ENCODE measurements at regions not wholly inside any gene's neighbourhood (a gene's known extent, or its start where the extent isn't known, plus 50 kb on each side); places are given as distances from the start of the nearest gene placed in this dataset.

DNA sequence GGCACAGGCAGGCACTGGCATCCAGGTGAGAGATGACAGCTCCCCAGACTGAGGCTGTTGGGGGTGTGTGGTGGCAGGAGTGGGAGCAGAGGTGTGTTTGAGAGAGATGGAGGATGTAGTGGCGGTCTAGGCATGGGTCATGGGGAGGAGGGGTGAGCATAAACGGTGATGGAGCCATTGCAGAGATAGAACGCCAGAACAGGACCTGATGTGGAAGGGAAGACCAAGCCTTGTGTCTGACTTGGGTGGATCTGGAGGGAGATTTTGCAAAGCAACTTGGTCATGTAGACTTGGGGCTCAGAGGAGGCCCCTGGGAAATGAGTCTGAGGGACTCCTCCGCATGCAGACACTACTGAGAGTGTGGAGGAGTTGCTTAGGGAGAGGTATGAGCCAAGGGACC lies 50.0 kb upstream of the CLDN5 start:
- DNase-seq: no peak

DNA sequence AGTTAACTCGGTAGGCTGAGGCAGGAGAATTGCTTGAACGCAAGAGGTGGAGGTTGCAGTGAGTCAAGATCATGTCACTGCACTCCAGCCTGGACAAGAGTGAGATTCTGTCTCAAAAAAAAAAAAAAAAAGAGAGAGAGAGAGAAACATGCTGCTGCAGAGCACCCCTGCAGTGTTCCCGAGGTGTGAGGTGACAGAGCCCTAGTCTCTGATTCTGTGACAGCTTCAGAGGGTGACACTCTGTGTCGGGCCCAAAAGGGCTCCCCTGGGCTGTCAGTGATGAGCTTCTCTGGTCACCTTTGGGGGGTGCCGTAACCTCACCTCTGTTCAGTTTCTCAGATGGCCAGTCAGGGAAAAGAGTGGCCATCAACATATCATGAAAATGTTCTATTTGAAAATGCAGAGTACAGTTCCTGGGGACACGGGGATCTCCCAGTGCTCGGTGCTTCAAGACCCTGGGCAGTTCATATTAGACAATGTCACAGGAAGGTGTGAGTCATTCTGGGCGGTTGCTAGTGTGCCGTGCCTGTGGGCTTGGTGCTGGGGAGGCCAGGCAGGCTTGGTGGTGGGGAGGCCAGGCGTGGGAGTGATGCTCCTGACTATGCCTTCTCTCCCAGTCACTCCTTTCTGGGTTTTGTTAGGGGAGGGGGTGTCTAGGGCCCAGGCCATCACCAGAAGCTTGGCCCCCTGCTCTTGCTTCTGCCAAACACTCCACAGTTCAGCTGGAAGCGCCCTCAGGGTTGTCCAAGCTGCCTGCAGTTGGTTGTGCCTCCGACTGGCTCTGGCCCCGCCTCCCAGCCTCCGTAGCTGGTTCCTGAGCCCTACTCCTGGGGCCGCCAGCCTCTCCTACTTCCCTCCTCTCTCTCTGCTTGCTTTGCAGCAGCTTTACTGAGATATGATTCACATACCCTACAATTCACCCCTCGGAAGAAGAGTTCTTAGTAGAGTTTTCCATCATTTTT lies 52.5 kb upstream of the CLDN5 start:
- DNase-seq: no peak

DNA sequence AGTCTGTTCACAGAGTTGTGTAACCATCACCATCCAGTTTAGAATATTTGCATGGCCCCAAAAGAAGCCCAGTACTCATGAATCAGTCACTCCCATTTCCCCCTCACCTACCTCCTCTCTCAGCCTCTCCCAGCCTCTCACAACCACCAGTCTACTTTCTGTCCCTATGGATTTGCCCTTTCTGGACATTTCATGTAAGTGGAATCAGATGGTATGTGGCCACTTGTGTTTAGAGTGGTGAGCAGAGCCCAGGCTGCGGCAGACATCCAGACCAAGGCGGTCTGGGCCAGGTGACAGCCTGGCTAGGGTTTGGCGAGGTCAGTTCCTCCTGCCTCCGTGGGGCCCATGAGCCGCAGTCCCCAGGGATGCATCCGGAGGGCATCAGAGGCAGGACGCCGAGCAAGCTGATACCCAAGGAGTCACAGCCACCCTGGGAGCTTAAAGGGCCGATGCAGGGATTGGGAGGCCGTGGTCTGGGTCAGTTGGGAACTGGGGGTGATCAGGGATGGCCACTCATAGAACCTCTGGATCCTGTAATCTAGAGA lies 53.3 kb upstream of the CLDN5 start:
- no peak for DNase-seq

DNA sequence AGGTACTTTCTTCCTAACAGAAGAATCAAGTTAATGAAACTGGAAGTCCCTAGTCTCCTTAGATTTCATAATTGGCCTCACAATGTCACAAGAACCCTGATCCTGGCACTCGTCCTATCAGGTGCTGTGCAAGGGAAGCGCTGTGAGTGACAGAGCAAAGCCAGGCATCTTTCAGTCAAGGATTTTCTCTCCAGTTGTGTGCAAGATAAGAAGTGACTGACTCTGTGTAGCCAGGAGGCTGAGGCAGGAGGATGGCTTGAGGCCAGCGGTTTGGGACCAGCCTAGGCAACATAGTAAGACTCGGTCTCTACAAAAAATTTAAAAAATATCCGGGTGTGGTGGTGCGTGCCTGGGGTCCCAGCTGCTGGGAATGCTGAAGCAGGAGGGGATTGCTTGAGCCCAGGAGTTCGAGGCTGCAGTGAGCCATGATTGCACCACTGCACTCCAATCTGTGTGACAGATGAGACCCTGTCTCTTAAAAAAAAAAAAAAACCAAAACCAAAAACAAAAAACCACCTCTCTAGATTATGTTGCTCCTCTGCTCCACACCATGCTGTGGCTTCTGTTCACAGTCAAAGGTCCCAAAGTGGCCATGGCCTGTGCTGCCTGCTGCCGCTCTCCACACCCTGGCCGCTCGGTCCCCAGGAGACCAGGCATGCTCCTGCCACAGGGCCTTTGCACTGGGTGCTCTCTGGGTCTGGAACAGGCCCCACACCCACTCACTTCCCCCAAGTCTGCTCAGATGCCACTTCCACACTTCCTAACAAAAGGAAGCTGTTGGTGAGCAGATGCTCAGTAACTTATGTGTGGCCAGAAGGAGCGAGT lies 54.2 kb upstream of the CLDN5 start:
- no peak for DNase-seq

DNA sequence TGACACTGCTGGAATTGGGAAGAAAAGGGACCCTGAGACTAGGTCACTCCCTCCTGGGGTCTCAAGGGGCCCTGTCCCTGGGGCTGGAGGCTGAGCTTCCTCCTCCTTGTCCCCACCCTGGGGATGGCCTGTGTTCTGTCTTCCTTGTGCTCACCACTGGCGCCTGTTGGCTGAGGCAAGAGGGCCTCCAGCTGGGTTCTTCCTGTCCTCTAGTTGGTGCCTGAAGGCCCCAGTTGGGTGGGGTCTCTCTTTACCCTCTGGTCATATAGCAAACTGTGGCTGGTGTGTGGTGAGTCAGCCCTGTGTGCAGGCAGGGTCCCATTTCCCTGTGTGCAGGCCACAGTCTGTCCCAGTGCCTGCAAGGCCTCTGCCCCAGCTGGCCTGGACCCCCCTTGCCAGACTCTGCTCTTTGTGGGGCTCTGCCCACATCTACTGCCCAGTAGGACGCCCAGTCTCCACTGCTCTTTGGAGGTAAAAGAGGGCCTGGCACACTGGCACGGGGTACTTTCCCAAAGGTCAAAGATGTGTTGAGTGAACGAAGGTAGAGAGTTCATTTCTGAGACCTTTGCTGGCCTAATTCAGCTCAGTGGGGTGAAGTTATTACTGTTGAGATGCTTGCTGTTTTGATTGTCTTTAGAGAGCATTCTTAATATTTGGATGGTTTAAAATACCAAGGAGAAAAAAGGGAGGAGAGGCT lies 55.1 kb upstream of the CLDN5 start:
- DNase-seq: no peak

DNA sequence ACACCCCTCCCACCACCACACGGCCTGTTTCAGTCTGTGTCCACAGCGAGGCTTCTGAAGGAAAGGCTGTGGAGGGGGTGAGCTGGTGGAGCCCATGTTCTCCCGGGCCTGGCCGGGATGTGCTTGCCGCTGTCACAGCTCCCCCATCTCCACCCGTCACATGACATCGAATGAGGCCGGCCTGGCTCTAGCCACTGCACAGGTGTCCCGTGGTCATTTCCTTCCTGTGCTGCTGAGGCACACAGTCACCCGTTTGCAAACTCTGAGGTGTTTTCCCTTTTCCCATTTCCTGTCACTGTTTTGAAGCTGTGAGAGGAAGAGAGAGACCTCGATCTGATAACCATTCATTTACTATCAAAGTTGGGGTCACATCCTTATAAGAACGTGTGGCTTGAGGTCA lies 55.7 kb upstream of the CLDN5 start:
- DNase-seq: no peak

DNA sequence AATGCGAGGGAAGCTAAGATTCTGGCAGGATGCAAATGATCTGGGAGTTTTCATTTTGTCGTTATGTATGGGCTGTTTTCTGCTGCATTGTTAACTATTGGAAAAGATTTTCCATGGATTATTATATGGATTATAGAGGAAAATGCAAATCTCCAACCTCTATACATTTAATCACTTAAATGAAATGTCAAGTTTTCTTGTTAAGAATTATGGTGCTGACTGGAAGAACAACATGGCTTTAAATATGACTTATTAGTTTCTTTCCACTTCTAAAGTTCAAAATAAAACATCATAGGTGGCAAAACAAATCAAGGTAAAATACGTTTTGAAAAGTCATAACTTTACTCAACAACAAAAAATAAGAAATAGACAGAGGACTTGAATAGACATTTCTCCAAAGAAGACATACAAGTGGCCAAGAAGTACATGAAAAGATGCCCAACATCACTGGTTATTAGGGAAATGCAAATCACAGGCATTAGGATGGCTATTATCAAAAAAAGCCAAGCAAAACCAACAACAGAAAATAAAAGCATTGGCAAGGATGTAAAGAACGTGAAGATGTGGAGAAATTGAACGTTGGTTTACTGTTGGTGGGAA lies 56.2 kb upstream of the CLDN5 start:
- DNase-seq: no peak

DNA sequence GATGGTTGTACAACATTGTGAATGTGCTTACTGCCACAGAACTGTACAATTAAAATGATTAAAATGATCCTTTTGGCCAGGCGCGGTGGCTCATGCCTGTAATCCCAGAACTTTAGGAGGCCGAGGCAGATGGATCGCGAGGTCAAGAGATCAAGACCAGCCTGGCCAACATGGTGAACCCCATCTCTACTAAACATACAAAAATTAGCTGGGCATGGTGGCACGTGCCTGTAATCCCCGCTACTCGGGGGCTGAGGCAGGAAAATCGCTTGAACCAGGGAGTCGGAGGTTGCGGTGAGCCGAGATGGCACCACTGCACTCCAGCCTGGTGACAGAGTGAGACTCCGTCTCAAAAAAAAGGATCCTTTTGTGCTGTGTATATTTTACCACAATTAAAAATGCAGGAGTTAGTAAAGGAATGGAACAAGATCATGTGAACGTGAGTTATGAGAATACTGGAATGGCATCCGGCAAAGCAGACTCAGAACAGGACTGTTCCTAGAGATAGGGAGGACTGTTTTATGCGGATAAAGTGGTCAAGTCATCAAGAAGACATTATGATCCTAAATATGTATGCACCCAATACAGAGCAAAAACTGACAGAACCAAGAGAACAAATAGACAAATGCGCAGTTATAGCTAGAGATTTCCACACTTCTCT lies 58.0 kb upstream of the CLDN5 start:
- no peak for DNase-seq

DNA sequence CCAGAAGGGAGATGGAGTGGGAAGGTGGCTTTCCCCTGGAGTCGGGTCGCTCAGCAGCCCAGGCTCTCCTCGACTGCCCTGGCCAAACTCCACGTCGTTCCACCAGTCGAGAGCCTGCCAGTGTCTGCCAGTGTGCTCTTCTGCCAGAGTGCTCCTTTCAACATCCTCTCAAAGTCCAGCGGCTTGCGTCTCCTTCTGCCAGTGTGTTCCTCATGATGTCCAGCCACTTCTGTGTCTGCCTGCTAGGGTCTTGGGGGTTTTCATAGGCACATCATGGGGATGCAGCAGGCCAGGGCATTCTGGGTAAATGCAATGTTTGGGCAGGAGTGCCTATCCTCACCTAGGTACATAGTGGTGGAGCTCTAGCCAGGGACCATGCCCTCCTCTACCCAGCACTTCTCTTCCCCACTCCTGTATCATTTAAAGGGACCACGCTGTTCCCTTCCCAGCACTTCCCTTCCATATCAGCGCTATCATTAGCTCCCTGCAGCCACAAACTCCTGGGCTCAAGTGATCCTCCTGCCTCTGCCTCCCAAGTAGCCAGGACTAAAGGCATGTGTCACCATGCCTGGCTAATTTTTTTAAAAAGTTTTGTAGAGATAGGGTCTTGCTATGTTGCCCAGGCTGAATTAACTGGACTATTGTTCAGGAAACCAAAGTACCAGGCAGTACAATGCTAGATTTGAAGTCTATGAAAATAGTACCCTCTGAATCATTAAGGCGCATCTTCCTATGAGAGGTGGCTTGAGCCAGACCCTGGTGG lies 62.9 kb upstream of the CLDN5 start:
- DNase-seq: no peak

DNA sequence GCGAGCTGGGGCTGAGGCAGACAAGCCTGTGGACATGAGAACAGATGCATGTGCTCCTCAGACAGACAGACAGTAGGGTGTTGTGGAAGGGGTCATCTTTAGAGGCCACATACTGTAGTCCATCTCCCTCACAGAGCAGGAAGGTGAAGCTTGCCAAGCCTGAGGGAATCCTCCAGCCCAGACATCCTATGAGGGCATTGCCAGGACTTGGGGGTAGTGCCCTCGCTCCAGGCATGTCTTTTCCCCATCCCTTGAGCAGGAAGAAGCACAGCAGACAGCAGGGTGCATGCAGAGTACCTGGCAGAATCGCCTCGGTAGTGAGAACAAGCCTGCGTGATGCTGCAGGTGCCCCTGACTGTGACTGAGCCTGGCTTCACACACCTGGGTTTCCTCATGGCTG lies 66.5 kb upstream of the CLDN5 start:
- no peak for DNase-seq

DNA sequence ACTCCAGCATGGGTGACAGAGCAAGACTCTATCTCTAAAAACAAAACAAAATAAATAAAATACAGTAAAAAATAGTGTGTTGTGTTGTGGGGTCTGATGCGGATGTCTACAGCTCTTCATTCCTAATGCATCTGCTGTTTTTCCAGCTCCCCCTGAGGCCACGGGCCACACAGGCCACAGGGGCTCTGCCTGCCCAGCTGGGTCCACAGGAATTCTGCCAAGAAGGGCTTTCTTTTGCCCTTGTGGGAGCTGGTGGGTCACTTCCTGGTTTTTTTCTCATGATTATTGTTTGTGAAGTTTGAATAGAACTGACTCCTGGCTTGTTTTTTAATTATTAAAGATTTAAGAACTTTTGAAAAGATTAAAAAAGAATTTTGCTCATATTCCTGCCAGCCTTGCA lies 67.4 kb upstream of the CLDN5 start:
- DNase-seq: no peak

DNA sequence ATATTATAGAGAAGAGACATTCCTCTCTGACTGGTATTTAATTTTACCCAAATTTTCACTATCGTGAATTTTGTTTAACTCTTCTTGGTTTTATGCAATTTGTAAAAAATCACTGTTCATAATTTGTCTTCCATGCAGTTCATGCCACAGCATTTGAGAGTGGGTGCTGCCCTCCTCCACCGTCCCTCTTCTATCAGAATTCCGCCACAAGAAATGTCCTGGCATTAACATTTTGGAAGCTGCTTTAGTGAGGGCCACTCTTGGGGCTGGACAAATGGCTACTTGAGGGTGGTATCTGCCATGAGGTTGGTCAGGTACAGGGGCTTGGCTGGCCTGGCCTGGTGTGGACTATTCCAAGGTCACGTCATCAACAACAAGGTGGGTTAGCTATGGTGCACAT lies 68.3 kb upstream of the CLDN5 start:
- no peak for DNase-seq

DNA sequence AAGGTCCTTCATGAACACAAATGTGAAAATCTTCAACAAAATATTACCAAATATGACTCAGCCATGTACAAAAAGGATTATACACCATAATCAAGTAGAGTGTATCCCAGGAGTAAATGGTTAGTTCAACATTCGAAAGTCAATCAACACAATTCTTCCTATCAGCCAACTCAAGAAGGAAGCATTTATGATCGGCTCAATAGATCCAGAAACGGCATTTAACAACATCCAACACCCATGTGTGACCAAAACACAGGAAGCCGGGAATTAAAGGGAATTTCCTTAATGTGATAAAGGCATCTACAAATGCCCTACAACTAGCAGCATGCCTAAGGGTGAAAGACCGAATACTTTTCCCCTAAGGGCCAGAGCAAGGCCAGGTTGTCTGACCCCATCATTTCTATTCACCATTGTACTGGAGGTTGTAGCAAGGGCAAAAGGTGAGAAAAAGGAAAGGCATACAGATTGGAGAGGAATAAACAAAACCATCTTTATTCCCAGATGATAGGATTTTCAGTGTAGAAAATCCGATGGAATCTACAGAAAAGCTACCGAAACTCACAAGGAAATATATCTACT lies 69.9 kb upstream of the CLDN5 start:
- DNase-seq: no peak

DNA sequence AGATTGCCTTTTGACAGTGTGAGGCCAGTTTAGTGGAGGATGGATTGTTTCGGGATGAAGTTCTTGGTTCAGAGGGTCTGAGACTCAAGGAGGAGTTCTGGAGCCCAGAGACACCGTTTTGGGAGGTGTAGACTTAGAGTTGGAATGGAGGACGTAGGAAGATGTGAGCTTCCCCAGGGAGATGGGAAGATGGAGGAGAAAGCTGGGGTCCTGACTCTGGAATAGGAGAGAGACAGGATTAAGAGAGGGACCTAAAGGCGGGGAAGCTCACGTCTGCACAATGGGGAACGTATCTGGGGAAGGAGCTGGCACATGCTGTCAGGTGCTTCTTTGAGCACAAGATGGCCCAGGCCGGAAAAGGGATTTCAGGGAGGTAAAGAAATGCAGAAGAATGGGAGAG lies 71.3 kb upstream of the CLDN5 start:
- no peak for DNase-seq

DNA sequence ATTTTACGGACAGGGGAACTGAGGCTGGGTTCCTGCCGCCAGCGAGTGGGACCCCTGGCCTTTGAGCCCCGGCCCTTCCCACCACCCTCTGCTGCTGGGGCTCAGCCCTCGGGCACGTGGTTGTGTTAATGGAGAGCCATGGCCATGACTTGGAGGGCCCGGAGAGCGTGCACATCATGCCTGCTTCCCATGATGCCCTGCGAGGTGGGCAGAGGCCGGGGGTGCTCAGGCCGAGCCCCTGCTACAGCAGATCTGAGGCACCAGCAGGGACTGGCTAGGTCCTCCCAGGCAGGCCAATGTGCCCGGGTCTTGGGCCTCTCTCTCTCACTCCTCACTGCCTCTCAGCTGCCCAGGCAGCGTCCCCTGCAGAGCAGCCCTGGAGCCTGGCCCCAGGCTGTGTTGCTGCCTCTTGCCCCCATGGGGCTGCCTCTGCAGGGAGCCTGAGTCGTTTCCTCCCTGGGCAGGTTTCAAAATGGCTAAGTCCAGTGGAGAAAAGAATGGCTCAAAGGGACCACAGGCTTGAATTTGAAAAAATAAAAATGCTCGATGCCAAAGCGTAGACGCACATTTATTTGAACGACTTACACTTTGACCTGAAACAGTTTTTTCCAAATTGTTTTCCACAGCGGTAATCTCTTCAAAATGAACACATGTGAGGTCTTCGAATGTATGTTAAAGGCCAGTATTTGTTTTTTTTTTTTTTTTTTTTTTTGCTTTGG lies 72.6 kb upstream of the CLDN5 start:
- DNase-seq: no peak

DNA sequence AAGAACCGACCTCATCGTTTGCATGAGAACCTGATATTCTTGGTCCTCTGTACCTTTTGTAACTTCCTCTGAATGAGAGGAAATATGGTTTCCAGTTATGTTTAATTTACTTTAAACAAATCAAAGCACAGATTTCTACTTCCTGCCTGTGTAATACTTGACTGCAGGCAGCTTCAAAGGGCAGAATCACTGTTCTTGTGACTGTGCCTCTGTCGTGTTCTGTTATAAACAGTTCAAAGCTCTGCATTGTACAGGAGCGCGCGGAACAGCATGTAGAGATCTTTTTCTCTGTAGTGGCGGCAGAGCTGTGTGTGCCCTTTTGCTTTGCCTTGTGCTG lies 73.2 kb upstream of the CLDN5 start:
- no peak for DNase-seq

DNA sequence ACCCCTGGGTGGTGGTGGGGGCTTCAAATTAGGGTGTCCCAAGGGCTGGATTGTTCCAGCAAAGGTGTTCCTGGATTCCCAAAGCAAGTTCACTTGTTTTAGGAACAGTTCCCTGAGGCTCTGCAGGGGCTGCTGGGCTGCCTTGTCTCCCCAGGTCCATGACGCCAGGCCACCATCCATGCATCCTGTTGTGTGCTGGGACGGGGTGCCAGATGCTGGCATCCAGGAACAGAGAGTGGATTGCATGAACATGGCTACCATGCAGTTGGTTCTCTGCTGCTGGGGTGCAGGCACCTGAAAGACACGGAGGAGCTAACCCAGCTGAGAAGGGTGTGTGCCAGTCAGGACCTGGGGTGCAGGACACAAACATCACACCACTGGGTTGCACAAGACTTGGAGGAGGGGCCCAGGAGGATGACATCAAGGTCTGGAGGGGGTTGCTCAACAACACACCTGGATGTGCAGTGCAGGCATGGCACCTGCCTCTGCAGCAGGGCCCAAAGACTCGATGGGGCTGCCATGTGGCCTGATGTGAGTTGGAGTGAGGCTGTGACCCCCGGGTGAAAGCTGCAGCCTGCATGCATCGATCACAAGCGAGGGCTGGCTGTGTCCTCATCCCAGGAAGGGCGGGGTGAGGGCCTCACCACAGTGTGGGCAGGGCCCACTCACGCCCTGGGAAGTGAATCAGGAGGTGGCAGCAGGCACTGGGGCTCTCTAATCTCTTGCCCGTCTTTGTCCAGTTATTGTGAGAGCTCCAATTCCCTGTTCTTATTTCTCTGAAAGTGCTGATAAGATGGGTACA lies 74.0 kb upstream of the CLDN5 start:
- no peak for DNase-seq

DNA sequence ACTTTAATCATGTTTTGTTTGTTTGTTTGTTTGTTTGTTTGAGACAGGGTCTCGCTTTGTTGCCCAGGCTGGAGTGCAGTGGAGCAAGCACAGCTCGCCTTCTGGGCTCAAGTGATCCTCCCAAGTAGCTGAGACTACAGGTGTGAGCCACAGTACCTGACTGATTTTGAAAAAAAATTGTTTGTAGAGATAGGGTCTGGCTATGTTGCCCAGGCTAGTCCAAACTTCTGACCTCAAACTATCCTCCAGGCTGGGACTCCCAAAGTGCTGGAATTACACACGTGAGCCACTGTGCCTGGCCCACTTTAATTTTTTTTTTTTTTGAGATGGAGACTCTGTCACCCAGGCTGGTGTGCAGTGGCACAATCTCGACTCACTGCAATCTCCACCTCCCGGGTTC lies 74.8 kb upstream of the CLDN5 start:
- no peak for DNase-seq

DNA sequence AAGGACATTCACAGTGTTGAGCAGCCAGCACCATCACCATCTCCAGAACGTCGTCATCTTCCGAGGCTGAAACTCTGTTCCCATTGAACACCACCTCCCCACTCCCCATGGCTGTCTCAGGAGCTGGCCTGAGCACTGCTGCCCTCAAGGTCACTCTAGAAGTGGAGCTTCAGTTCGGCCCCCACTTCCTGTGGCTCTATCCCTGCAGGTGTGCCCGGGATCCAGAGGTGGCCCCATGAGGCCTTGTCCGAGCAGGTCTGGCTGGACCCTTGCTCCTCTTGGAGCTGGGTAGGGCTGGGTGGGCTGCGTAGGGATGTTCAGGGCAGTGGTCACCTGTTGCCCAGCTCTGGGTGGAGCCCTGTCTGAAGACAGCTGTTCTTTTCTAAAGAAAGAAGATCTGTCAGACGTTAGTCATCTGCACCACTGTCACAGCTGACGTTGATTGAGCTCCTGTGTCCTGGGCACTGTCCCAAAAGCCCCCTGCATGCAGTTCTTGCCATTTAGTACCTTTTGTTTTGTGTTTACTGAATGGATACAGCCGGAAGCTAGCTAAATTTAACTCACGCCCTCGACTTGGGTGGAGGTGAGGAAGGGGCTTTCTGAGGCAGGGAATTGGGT lies 75.5 kb upstream of the CLDN5 start:
- no peak for DNase-seq
